GM13977 (cell line): ENCODE measurements at regions not wholly inside any gene's neighbourhood (a gene's known extent, or its start where the extent isn't known, plus 50 kb on each side); places are given as distances from the start of the nearest gene placed in this dataset.
"Not testable (repeated sequence)": the region's sequence is repeated elsewhere in the genome, so short reads cannot be mapped to it uniquely, and the experiment has no call there.

ENCODE experiments used
- DNase-seq: peaks from one replicate; pipeline ENCODE4 v3.0.0; 2012; ENCODE audit warnings: low spot score
- CTCF ChIP-seq: IDR thresholded peaks from 2 replicates; pipeline ENCODE4 v1.5.1; 2012; ENCODE audit warnings: mild to moderate bottlenecking, control low read depth; ENCODE audit not compliant: insufficient read depth; ENCODE audit errors: extremely low read depth, missing control alignments
- in situ Hi-C: fragments of 300-500 bp; cut with MboI; formaldehyde crosslinking; loops from one replicate; pipeline ENCODE4 v1.12.0; 2022; ENCODE audit warnings: low sequenced_read_pairs, low pct_unique_long_range_greater_than_20kb, mixed read lengths, inconsistent platforms; ENCODE audit not compliant: unreplicated experiment

- in situ Hi-C loops = no loop called here
- DNase-seq = no peak
- TF ChIP-seq CTCF = no peak
Measured at GRCh38 chr4:159780196-159780922, 677.5 kb downstream of the RAPGEF2 start.

GRCh38 chr4:159787901-159788300 lies 685.0 kb downstream of the RAPGEF2 start:
- DNase-seq = no peak
- in situ Hi-C loops = no loop called here

GRCh38 chr4:159791334-159791733 lies 688.5 kb downstream of the RAPGEF2 start:
- no peak for TF ChIP-seq CTCF
- no peak for DNase-seq
- in situ Hi-C loops = no loop called here

More at GRCh38 chr4:159787901-159788300, 685.0 kb downstream of the RAPGEF2 start:
- no peak for TF ChIP-seq CTCF

- DNase-seq, in situ Hi-C loops: not testable (repeated sequence)
Measured at GRCh38 chr4:159804592-159804991, 701.7 kb downstream of the RAPGEF2 start.

GRCh38 chr4:159823743-159824142 lies 720.9 kb downstream of the RAPGEF2 start:
- TF ChIP-seq CTCF = no peak
- no peak for DNase-seq
- in situ Hi-C loops = no loop called here

GRCh38 chr4:159828687-159829086 lies 725.8 kb downstream of the RAPGEF2 start:
- no peak for DNase-seq
- in situ Hi-C loops = no loop called here
- TF ChIP-seq CTCF = no peak

GRCh38 chr4:159829184-159829583 lies 726.3 kb downstream of the RAPGEF2 start:
- no peak for TF ChIP-seq CTCF
- DNase-seq = no peak
- in situ Hi-C loops = no loop called here
